H9 (cell line): ENCODE measurements at regions not wholly inside any gene's neighbourhood (a gene's known extent, or its start where the extent isn't known, plus 50 kb on each side); places are given as distances from the start of the nearest gene placed in this dataset.

Source experiments
- DNase-seq: peaks from one replicate; pipeline ENCODE4 v3.0.0-alpha.2; 2017
- H2AFZ ChIP-seq: one replicate; pipeline ENCODE4 v1.6.1; 2013; ENCODE audit warnings: mild to moderate bottlenecking, low read length, control low read depth, moderate library complexity
- H2AK5ac ChIP-seq: 2 replicates; pipeline ENCODE4 v1.6.1; 2013; ENCODE audit warnings: low read length, control low read depth, mixed read lengths; ENCODE audit not compliant: insufficient read length
- H2BK120ac ChIP-seq: one replicate; pipeline ENCODE4 v1.6.1; 2013; ENCODE audit warnings: low read depth, mild to moderate bottlenecking, low read length, control low read depth, inconsistent platforms; ENCODE audit not compliant: poor library complexity, severe bottlenecking
- H2BK12ac ChIP-seq: 2 replicates; pipeline ENCODE4 v1.6.1; 2013; ENCODE audit warnings: low read length, control low read depth, mixed read lengths, low read depth; ENCODE audit not compliant: insufficient read length
- H2BK15ac ChIP-seq: 2 replicates; pipeline ENCODE4 v1.6.1; 2013; ENCODE audit warnings: low read depth, low read length, control low read depth
- H2BK20ac ChIP-seq: one replicate; pipeline ENCODE4 v1.6.1; 2013; ENCODE audit warnings: low read depth, mild to moderate bottlenecking, low read length, control low read depth, inconsistent platforms; ENCODE audit not compliant: poor library complexity, severe bottlenecking
- H2BK5ac ChIP-seq: 2 replicates; pipeline ENCODE4 v1.6.1; 2013; ENCODE audit warnings: low read length, control low read depth, mixed read lengths; ENCODE audit not compliant: insufficient read length
- H3K14ac ChIP-seq: 2 replicates; pipeline ENCODE4 v1.6.1; 2013; ENCODE audit warnings: low read length, control low read depth; ENCODE audit not compliant: insufficient read depth
- H3K18ac ChIP-seq: 2 replicates; pipeline ENCODE4 v1.6.1; 2013; ENCODE audit warnings: low read depth, mild to moderate bottlenecking, mixed read lengths, low read length, control low read depth; ENCODE audit not compliant: insufficient read length
- H3K23ac ChIP-seq: 2 replicates; pipeline ENCODE4 v1.6.1; 2013; ENCODE audit warnings: low read length, control low read depth, mixed read lengths, low read depth; ENCODE audit not compliant: insufficient read length
- H3K23me2 ChIP-seq: 2 replicates; pipeline ENCODE4 v1.6.1; 2013; ENCODE audit warnings: low read depth, mild to moderate bottlenecking, mixed read lengths, low read length, control low read depth; ENCODE audit not compliant: insufficient read length, poor library complexity, severe bottlenecking
- H3K27ac ChIP-seq: 2 replicates; pipeline ENCODE4 v1.5.1; 2013; ENCODE audit warnings: low read length, control low read depth, mixed read lengths, low read depth; ENCODE audit not compliant: insufficient read length
- H3K27me3 ChIP-seq: 2 replicates; pipeline ENCODE4 v1.6.1; 2013; ENCODE audit warnings: low read length, control low read depth, inconsistent platforms; ENCODE audit not compliant: insufficient read depth
- H3K4ac ChIP-seq: 2 replicates; pipeline ENCODE4 v1.6.1; 2013; ENCODE audit warnings: low read depth, mild to moderate bottlenecking, control low read depth, inconsistent platforms, low read length, moderate library complexity
- H3K4me1 ChIP-seq: 2 replicates; pipeline ENCODE4 v1.6.1; 2013; ENCODE audit warnings: low read length, control low read depth, inconsistent platforms; ENCODE audit not compliant: insufficient read depth
- H3K4me2 ChIP-seq: 2 replicates; pipeline ENCODE4 v1.6.1; 2013; ENCODE audit warnings: low read length, control low read depth, mixed read lengths; ENCODE audit not compliant: insufficient read length, insufficient read depth
- H3K56ac ChIP-seq: 2 replicates; pipeline ENCODE4 v1.6.1; 2013; ENCODE audit warnings: low read depth, mild to moderate bottlenecking, mixed read lengths, low read length, control low read depth; ENCODE audit not compliant: insufficient read length
- H3K79me1 ChIP-seq: 2 replicates; pipeline ENCODE4 v1.6.1; 2013; ENCODE audit warnings: low read depth, mild to moderate bottlenecking, moderate library complexity, low read length, control low read depth, inconsistent platforms; ENCODE audit not compliant: insufficient read depth, poor library complexity, severe bottlenecking
- H3K79me2 ChIP-seq: 2 replicates; pipeline ENCODE4 v1.6.1; 2013; ENCODE audit warnings: low read length, control low read depth, inconsistent platforms; ENCODE audit not compliant: insufficient read depth
- H3K9ac ChIP-seq: 2 replicates; pipeline ENCODE4 v1.6.1; 2013; ENCODE audit warnings: low read length, control low read depth, mixed read lengths; ENCODE audit not compliant: insufficient read length; ENCODE audit errors: extremely low read depth
- H3K9me3 ChIP-seq: one replicate; pipeline ENCODE4 v1.6.1; 2013; ENCODE audit warnings: low read depth, low read length, inconsistent platforms; ENCODE audit not compliant: control insufficient read depth
- H3T11ph ChIP-seq: one replicate; pipeline ENCODE4 v1.6.1; 2013; ENCODE audit warnings: mild to moderate bottlenecking, low read length, control low read depth, inconsistent platforms
- H4K20me1 ChIP-seq: one replicate; pipeline ENCODE4 v1.6.1; 2013; ENCODE audit not compliant: control insufficient read depth, insufficient read length, insufficient read depth
- H4K5ac ChIP-seq: 2 replicates; pipeline ENCODE4 v1.6.1; 2013; ENCODE audit warnings: low read depth, mild to moderate bottlenecking, mixed read lengths, low read length, control low read depth; ENCODE audit not compliant: insufficient read length
- H4K8ac ChIP-seq: replicated peaks from 2 replicates; pipeline ENCODE4 v1.6.1; 2013; ENCODE audit warnings: low read length, control low read depth, mixed read lengths, low read depth; ENCODE audit not compliant: insufficient read length
- H4K91ac ChIP-seq: 2 replicates; pipeline ENCODE4 v1.6.1; 2013; ENCODE audit warnings: low read depth, mild to moderate bottlenecking, moderate library complexity, mixed read lengths, low read length, control low read depth; ENCODE audit not compliant: insufficient read length
- H3K27ac Mint-ChIP-seq, 3 experiments: 2 replicates in 2 of 3; 3 replicates in 1 of 3; pipeline ENCODE4 v1.8.0; 2020 to 2021; ENCODE audit warnings: mixed read lengths in 3 of 3, mild to moderate bottlenecking in 1 of 3, moderate library complexity in 1 of 3
- H3K27me3 Mint-ChIP-seq: 2 replicates; pipeline ENCODE4 v1.8.0; 2021; ENCODE audit warnings: low read depth, mild to moderate bottlenecking, moderate library complexity, mixed read lengths
- H3K36me3 Mint-ChIP-seq, 3 experiments: 2 replicates in 2 of 3; 3 replicates in 1 of 3; pipeline ENCODE4 v1.8.0; 2020 to 2021; ENCODE audit warnings: low read depth in 3 of 3, mixed read lengths in 3 of 3; ENCODE audit not compliant: insufficient read depth in 1 of 3
- H3K4me1 Mint-ChIP-seq, 2 experiments: 2 replicates each; pipeline ENCODE4 v1.8.0; 2020; ENCODE audit warnings: mixed read lengths in 2 of 2
- H3K4me3 Mint-ChIP-seq, 2 experiments: 2 replicates in 1 of 2; 3 replicates in 1 of 2; pipeline ENCODE4 v1.8.0; 2020 to 2021; ENCODE audit warnings: mild to moderate bottlenecking in 2 of 2, mixed read lengths in 2 of 2, moderate library complexity in 1 of 2
- H3K9me3 Mint-ChIP-seq, 2 experiments: 2 replicates in 1 of 2; 3 replicates in 1 of 2; pipeline ENCODE4 v1.8.0; 2020; ENCODE audit warnings: mild to moderate bottlenecking in 2 of 2, mixed read lengths in 2 of 2, moderate library complexity in 1 of 2
- WGBS: extraction: QIAGEN DNeasy Blood & Tissue Kit; methylation state at CpG from one replicate; pipeline ENCODE4 v1.1.7; 2013; ENCODE audit warnings: missing lambda C conversion rate, low lambda C conversion rate, mixed read lengths; ENCODE audit not compliant: insufficient read length; ENCODE audit errors: extremely low coverage; 5-methylcytosine and 5-hydroxymethylcytosine counted together
- TF ChIP-seq, protein P1 (sequence below): fragments of 200-600 bp; sonication (generic); conservative IDR thresholded peaks from 3 replicates; pipeline ENCODE4 v1.8.0; 2021; ENCODE audit warnings: antibody characterized with exemption, mild to moderate bottlenecking

DNA sequence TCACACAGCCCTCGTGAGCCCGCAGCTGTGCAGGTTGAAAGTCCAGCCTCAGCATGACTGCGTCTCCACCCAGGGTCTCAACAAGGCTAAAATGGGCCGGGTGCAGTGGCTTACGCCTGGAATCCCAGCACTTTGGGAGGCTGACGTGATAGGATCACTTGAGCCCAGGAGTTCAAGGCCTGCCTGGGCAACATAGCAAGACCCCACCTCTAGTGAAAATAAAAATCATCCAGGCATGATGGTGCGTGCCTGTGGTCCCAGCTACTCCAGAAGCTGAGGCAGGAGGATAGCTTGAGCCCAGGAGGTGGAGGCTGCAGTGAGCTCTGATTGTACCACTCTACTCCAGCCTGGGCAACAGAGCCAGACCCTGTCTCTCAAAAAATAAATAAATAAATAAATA lies 100.8 kb upstream of the PRR5 start:
- Histone ChIP-seq H2AK5ac (no peak overlapping the region), H3T11ph (no peak overlapping the region), H3K27ac (no peak overlapping the region), H3K23ac (no peak overlapping the region), H3K4ac (no peak overlapping the region), H2BK5ac (no peak overlapping the region), H3K56ac (no peak overlapping the region), H2AFZ (no peak overlapping the region), H4K91ac (no peak overlapping the region), H3K4me2 (no peak overlapping the region), H3K79me2 (no peaks in the 10 kb centered on the region), H3K23me2 (no peaks in the 10 kb centered on the region), H2BK120ac (no peak overlapping the region), H3K14ac (no peak overlapping the region), H3K27me3 (no peaks in the 10 kb centered on the region), H4K8ac (no peak overlapping the region), H2BK12ac (no peak overlapping the region), H4K5ac (no peak overlapping the region), H2BK15ac (no peak overlapping the region), H3K9me3 (no peaks in the 10 kb centered on the region), H3K4me1 (no peaks in the 10 kb centered on the region), H4K20me1 (no peaks in the 10 kb centered on the region), H3K18ac (no peak overlapping the region), H3K79me1 (no peaks in the 10 kb centered on the region), H2BK20ac (no peak overlapping the region), H3K9ac (no peak overlapping the region)
- WGBS, result no CpG with 5 or more reads among the region's 7 CpGs
- Mint-ChIP-seq H3K36me3 (no peaks in the 10 kb centered on the region), H3K4me1 (peaks cover 2 to 6% of the 10 kb centered on the region in 2 experiments; a peak in 3 of 4 replicates), H3K27ac (no peak overlapping the region), H3K4me3 (no peak overlapping the region), H3K27me3 (peaks cover 5% of the 10 kb centered on the region), H3K9me3 (no peaks in the 10 kb centered on the region; a peak in 1 of 5 replicates)
- DNase-seq, result no peak
- TF ChIP-seq, protein P1, sequence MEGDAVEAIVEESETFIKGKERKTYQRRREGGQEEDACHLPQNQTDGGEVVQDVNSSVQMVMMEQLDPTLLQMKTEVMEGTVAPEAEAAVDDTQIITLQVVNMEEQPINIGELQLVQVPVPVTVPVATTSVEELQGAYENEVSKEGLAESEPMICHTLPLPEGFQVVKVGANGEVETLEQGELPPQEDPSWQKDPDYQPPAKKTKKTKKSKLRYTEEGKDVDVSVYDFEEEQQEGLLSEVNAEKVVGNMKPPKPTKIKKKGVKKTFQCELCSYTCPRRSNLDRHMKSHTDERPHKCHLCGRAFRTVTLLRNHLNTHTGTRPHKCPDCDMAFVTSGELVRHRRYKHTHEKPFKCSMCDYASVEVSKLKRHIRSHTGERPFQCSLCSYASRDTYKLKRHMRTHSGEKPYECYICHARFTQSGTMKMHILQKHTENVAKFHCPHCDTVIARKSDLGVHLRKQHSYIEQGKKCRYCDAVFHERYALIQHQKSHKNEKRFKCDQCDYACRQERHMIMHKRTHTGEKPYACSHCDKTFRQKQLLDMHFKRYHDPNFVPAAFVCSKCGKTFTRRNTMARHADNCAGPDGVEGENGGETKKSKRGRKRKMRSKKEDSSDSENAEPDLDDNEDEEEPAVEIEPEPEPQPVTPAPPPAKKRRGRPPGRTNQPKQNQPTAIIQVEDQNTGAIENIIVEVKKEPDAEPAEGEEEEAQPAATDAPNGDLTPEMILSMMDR, result no peak
